ENCODE measurements at regions not wholly inside any gene's neighbourhood (a gene's known extent, or its start where the extent isn't known, plus 50 kb on each side); places are given as distances from the start of the nearest gene placed in this dataset.
"Not testable (repeated sequence)": the region's sequence is repeated elsewhere in the genome, so short reads cannot be mapped to it uniquely, and the experiment has no call there.

DNA sequence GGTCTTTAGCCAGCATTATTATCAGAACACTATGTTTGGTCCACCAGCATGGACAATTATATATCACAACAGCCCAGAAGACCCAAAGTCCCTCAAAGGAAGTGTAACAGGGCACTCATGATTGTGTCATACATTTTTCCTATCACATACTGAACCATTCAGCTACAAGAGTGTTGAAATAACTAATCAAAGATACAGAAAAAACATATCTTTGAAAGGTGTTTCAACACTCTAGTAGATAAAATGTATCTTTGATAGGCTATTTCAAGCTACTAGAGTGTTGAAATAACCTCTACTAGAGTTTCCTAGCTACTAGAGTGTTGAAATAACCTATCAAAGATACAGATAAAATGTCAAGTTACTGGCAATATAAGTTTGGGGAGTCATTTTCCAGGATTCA, 545.0 kb downstream of the PRR16 start:
- no peak for DNase-seq

DNA sequence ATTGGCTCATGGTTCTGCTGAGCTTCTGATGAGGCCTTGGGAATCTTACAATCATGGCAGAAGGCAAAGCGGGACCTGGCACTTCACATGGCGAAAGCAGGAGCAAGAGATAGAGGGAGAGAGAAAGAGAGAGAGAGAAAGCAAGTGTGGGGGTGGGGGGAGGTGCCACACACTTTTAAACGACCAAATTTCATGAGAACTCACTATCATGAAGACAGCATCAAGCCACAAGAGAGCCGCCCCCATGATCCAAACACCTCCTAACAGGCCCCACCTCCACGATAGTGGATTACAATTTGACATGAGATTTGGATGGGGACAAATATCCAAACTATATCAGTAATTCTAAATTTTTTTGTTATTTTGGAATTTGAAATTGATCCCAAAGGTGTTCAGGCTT, 553.9 kb downstream of the PRR16 start:
- DNase-seq = no peak

- no peak for DNase-seq
Observed at GRCh38 chr5:121019106-121019505, 555.0 kb downstream of the PRR16 start.

DNA sequence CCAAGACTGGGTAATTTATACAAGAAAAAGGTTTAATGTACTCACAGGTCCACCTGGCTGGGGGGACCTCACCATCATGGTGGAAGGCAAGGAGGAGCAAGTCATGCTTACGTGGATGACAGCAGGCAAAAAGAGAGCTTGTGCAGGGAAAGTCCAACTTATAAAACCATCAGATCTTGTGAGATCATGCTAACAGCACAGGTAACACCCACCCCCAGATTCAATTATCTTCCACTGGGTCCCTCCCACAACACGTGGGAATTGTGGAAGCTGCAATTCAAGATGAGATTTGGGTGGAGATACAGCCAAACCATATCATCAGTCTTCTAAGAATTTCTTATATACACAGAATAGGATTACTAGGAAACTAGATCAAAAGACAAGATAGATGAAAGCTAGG, 555.6 kb downstream of the PRR16 start:
- no peak for DNase-seq

- no peak for DNase-seq
Observed at GRCh38 chr5:121021681-121022080, 557.6 kb downstream of the PRR16 start.

- DNase-seq = no peak
Observed at GRCh38 chr5:121024416-121025311, 560.6 kb downstream of the PRR16 start.

- no peak for DNase-seq
Observed at GRCh38 chr5:121025671-121026070, 561.6 kb downstream of the PRR16 start.

DNA sequence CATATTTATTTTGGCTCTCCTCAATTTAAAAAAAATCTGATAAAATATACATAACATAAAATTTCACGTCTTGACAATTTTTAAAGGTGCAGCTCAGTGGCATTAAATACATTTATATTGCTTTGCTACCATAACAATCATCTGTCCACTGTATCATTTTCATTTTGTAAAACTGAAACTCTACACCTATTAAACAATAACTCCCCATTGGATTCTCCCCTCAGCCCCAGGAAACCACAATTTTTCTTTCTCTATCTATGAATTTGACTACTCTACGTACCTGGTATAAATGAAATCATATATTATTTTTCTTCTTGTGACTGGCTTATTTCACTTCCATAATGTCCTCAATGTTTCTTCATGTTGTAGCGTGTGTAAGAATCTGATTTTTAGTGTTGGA, 563.5 kb downstream of the PRR16 start:
- no peak for DNase-seq

GRCh38 chr5:121029536-121030245, 565.6 kb downstream of the PRR16 start:
- no peak for DNase-seq

GRCh38 chr5:121031491-121031890, 567.4 kb downstream of the PRR16 start:
- no peak for DNase-seq

DNA sequence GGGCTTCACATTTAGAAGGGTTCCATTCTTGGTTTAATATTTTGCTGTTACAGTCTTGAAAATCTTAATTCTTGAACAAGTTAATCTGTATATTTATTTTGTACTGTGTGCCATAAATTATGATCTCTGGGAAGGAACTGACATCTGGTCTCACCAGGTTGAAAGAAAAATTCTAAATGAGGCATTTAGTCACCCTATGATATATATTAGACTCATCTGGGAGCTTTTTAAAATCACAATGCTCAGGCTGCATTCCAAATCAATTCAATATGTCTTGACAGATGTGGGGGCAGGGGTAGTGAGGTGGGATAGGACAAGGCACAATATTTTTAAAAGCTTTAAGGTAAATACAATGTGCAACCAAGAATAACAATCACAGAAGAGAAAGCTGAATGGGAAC, 569.2 kb downstream of the PRR16 start:
- no peak for DNase-seq

DNA sequence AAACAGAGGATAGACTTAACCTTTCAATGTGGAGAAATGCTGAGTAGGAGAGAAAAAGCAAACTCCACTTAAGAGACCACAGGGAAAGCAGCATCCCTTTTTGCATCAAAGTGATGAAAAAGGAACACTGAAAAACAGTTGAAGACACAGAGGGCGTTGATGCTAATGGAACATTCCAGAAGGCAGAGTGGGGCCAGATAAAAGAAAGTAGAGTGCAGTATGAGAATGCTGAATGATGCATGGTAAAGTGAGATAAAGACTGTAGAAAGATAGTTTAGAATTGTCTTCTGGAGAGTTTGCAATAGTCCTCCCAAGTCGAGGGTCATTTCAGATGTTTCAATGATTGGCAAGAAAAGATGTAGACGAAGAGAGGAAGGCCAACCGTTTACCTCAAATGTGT, 574.3 kb downstream of the PRR16 start:
- DNase-seq = no peak

- DNase-seq = no peak
Observed at GRCh38 chr5:121049971-121050370, 585.9 kb downstream of the PRR16 start.

- no peak for DNase-seq
Observed at GRCh38 chr5:121053055-121053985, 589.2 kb downstream of the PRR16 start.

DNA sequence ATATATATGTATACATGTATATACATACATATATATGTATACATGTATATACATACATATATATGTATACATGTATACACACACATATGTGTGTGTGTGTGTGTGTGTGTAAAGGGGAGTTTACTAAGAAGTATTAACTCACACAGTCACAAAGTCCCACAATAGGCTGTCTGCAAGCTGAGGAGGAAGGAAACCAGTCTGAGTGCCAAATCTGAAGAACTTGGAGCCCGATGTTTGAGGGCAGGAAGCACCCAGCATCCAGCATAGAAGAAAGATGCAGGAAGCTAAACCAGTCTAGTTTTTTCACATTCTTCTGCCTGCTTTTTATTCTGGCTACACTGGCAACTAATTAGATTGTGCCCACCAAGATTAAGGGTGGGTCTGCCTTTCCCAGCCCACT, 591.5 kb downstream of the PRR16 start:
- no peak for DNase-seq

- not testable (repeated sequence) for DNase-seq
Observed at GRCh38 chr5:121064241-121064640, 600.1 kb downstream of the PRR16 start.

GRCh38 chr5:121086671-121087070, 622.6 kb downstream of the PRR16 start:
- DNase-seq = no peak

- no peak for DNase-seq
Observed at GRCh38 chr5:121087560-121087959, 623.5 kb downstream of the PRR16 start.

- DNase-seq = no peak
Observed at GRCh38 chr5:121088341-121088740, 624.2 kb downstream of the PRR16 start.

- no peak for DNase-seq
Observed at GRCh38 chr5:121090822-121091221, 626.7 kb downstream of the PRR16 start.

DNA sequence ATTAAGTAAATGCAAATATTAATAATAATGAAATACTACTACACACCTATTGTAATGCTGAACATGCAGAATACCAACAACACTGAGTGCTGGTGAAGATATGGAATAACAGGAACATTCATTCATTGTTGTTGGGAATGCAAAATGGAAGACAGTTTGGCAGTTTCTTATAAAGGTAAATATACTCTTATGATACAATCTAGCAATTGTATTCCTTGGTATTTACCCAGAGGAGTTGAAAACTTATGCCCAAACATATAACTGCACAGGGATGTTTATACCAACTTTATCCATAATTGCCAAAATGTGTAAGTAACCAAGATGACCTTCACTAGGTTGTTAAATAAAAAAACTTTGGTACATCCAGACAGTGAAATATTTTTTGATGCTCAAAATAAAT, 636.8 kb downstream of the PRR16 start:
- DNase-seq = no peak

DNA sequence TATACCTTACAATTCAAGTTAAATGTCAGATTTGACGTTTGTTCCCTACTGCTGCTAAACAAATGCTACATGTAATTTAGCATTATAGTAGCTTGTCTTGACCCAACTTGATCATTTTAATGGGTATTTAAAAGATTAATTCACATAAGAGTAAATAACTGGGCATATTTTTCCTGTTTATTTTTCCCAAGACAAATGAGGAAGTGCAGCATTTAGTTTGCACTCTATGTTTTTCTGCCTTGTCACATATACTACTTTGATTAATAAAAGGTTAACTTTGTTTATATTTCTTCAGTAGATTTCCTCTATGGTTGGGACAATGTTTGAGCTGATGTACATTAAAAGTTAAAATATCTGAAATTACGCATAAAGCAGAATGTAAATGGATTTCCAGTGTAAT, 641.8 kb downstream of the PRR16 start:
- DNase-seq = no peak
